ENCODE measurements at regions not wholly inside any gene's neighbourhood (a gene's known extent, or its start where the extent isn't known, plus 50 kb on each side); places are given as distances from the start of the nearest gene placed in this dataset.

DNA sequence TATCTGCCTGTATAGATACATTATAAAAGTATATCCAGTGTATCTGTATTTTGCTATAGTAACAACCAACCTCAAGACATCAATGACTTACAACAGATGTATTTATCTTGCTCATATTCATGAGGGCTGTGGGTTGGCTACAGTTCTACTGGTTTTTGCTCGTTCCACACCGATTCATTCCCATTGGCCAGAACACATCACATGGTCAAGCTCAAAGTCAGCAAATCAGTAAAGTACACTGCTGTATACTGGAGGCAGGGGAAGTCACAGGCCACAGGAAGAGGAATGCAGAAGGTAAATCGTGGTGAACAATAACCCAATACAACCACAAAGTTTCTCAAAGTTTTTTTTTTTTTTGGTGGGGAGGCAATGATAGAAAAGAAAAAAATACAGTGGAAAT is 180.0 kb upstream of the CDKN3 start:
- DNase-seq, result no peak

GRCh38 chr14:54219261-54220070 is 177.3 kb upstream of the CDKN3 start:
- DNase-seq, result no peak

- no peak for DNase-seq
These were observed 176.6 kb upstream of the CDKN3 start for GRCh38 chr14:54220071-54220703.

DNA sequence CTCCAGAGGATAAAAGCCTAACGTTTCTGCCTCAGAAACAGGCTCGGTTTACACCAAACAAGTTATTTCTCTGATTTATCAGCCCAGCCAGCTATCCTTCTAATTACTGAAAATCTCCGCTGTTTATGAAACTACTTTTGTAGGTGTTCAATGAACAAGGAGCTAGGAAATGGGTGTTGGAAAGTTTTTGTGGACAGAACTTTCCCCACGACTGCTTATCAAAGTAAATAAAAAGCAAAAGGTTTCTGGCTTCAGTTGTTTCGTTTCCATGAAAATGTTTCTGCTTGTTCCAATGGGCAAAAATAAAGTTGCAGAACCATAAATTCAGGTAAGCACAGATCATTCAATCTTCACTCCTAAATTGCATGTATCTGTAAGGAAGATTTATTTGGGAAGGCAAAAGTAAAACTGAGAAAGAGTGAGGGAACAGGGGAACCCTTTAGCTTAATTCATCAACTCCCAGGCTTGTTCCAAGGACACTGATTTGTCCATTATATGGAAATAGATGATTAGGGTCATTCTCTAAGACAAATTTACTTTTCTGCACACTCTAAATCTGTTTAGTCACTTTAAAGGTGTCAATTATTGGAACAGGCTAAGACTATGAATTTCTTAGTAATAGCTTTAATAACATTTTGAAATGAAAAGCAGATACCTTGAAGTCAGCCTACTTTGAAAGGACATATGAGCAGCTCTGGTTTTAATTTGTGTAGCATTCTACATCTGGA is 175.9 kb upstream of the CDKN3 start:
- DNase-seq, result no peak

DNA sequence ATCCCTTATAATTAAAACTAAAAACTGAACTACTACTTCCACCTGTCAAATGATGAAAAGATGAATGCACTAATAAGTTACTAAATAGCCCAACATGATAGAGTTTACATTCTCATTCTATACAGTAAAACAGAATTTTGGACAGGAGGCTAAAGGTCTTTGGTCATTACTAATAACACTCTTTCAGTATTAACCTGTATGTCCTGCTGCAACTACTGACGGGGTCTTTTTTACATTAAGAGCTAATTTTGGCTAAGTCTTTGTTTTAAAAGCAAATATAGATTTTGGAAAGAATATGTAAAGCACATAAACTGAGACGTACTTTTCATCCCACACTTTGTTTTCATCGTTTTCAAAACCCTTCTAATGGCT is 175.4 kb upstream of the CDKN3 start:
- DNase-seq, result no peak

GRCh38 chr14:54221971-54222370 is 174.8 kb upstream of the CDKN3 start:
- no peak for DNase-seq

- no peak for DNase-seq
These were observed 172.9 kb upstream of the CDKN3 start for GRCh38 chr14:54223831-54224402.

- no peak for DNase-seq
These were observed 171.2 kb upstream of the CDKN3 start for GRCh38 chr14:54225457-54226060.

DNA sequence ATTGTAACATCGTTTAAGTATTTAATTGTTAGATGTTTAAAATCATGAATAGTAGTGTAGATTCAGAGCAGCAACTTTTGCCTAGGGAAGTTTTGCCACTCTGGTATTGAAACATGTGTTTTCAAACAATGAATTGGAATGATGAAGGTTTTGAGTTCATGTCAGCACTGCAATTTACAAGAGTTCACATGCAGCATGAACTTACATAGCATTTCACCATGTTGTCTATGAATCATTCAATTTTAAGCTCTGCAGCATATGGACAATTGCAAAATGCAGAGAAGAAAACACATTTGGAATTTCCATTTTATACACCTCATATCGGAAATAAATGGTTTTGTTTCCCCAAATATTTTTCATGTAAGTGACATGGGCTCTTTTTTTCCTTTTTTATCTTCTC is 170.7 kb upstream of the CDKN3 start:
- DNase-seq, result no peak

DNA sequence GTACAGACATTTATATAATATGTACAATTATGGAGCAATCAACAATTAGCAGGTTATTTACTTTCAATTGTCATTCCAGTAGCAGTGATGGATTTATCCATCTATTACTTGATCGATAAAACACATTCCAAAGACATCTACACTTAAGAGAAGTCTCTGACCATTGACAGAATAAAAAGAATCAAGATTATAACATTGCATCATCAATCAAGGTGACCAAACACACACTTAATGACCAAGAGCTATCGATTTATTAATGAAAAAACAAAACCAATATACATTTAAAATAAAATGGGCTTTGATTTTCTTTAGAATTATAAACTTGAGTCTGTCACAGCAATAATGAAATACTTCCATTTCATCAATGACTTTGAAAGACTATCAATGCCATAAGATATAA is 170.2 kb upstream of the CDKN3 start:
- DNase-seq, result no peak

DNA sequence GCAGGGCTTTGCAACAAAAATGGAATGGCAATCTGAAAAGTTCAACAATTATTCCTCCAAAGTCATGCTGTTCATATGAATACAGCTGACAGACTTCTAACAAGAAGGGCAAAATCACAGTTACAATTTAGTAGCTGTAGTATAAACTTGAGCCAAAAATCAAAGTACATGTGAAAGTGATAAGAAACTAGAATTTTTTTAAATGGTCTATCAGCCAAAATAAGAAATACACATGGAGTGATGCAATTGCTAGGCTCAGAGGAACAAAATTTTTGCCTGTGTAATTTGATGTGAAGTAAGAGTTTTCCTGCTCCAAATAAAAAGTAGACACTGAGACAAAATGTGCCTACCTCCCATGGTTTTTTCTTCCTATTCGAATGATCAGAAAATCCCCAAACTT is 167.7 kb upstream of the CDKN3 start:
- no peak for DNase-seq

DNA sequence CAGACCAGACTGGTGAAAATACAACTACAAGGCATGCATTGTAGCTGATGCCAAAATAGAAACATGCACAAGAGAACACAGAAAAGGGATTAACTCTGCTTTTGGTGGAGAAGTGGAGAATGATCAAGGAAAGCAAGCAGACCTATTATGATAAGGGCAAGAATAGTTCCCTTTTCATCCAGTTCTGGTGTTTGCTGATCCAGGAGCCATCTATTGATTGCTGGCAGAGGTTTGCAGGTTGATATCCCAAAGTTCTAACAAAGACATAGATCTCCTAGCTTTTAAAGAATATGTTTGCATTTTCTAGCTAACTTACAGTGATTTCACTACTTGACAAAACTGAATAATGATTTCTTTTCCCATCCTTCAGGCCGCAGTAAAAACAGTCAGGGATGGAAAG is 166.2 kb upstream of the CDKN3 start:
- no peak for DNase-seq

DNA sequence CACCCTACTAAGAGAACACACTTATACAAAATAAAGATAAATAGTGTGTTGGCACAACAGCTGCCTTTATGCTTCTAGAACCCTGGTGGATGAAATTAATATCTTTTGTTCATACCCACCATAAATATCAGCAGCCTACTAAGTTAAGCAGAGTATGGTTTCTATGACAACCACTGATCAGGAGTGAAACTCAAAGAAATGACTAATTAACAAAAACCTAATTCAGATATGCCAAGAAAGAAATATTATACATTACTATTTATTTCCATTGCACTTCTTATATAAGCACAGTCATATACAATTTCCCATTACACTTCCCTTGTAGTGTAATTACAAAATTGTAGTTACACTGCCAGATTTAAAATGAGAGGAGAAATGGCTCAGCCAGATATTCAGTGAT is 164.1 kb upstream of the CDKN3 start:
- DNase-seq, result no peak

- DNase-seq, result no peak
These were observed 155.3 kb upstream of the CDKN3 start for GRCh38 chr14:54241517-54241916.

DNA sequence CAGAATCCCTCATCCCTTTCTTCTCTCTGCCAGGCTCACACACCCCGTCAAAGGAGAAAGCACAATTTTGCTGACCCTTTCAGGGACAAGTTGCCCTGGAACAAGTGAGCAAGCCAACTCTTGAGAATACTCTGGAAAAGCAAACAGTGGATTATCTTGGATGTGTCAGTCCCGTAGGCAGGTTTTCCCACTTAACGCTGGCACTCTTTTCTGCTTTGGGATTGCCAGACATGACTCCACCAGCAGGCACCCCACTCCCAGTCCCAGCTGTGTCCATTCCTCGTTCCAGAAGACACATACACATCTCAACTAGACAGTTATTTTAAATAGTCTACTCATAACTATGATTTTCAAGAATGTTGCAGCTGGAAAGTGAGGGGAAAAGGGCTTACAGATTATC is 145.5 kb upstream of the CDKN3 start:
- no peak for DNase-seq

DNA sequence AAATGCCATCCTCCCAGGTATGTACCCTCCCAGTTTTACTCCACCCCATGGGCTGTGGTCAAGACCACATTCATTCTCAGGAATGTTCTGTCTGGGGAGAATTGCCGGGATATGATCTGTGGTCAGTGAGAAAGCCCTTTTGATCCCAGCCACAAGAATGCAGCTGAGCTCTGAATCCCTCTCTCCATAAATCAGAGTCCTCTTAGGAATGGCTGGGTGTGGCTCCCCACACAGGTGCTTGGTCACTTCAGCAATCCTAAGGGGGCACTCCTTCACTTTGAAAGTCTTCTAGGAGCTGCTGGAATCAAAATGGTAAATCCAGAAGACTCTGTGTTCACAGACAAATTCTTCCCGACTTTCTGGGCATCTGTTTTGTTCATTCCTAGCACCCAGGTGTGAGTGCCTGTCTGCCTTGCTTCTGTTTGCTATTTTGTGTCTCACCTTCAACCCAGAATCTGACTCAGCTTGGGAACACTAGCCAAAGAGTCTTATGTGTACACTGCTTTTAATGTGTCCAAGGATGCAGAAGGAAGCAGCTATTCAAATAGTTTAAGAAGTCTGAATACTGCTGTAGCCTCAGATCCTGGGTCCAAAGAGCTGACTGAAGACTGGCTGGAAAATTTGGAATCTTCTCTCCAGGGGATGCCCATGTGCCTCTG is 144.6 kb upstream of the CDKN3 start:
- no peak for DNase-seq

DNA sequence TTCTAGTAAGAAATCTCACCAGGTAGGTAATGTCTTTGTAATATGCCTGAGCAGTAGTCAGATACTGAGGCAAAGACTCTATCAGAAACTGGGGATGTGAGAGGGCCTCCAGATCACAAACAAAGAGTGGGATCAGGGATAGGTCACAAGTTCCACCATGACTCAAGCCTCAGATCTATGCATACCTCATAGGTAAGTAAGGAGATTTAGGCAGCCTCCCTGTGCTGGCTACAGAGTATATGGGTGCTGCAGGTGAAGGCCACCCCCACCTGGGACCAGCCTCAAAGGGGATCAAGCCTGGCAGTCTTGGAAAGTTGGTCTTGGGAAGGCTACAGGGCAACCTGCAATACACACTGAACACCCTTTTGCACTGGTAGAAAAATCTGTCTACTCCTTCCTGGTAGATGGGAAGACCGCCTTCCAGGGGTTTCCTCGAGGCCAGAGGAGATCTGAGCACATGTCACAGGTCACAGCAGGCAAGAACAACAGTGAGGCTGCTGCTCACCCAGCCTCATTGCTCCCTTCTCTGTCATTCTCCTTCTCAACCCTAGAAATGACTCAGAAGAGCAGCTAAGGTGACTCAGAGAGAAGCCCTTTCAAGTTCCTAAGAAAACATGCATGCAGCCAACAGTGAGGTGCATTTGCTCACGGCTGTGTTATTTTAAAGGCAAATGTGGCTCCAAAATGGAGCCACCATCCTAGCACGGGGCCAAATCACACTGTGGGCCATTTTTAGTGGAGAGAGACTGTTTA is 143.4 kb upstream of the CDKN3 start:
- DNase-seq, result no peak

GRCh38 chr14:54256156-54256555 is 140.7 kb upstream of the CDKN3 start:
- no peak for DNase-seq

- DNase-seq, result no peak
These were observed 139.4 kb upstream of the CDKN3 start for GRCh38 chr14:54257424-54257823.

- no peak for DNase-seq
These were observed 138.4 kb upstream of the CDKN3 start for GRCh38 chr14:54258382-54258781.

GRCh38 chr14:54259821-54260220 is 137.0 kb upstream of the CDKN3 start:
- no peak for DNase-seq

GRCh38 chr14:54261283-54261682 is 135.5 kb upstream of the CDKN3 start:
- no peak for DNase-seq

Measured in CD4-positive, alpha-beta T cell treated with Interferon gamma for 1 hour (primary cell).